Glomerular visceral epithelial cell (primary cell): ENCODE measurements at regions not wholly inside any gene's neighbourhood (a gene's known extent, or its start where the extent isn't known, plus 50 kb on each side); places are given as distances from the start of the nearest gene placed in this dataset.

Source experiments
- DNase-seq: peaks from one replicate; pipeline ENCODE4 v3.0.0-alpha.2; 2016; ENCODE audit errors: extremely low spot score

- DNase-seq = no peak
These were observed 97.8 kb upstream of the JAG1 start for GRCh38 chr20:10771435-10772140.

GRCh38 chr20:10774357-10774943 lies 100.7 kb upstream of the JAG1 start:
- DNase-seq = no peak

GRCh38 chr20:10777710-10778109 lies 103.9 kb upstream of the JAG1 start:
- DNase-seq = no peak

GRCh38 chr20:10779911-10780310 lies 106.1 kb upstream of the JAG1 start:
- DNase-seq = no peak

GRCh38 chr20:10780901-10781300 lies 107.1 kb upstream of the JAG1 start:
- DNase-seq = no peak

GRCh38 chr20:10781526-10781925 lies 107.7 kb upstream of the JAG1 start:
- DNase-seq = no peak

- DNase-seq = no peak
These were observed 110.1 kb upstream of the JAG1 start for GRCh38 chr20:10783707-10784553.

GRCh38 chr20:10784554-10785183 lies 110.9 kb upstream of the JAG1 start:
- no peak for DNase-seq

GRCh38 chr20:10786678-10787077 lies 112.9 kb upstream of the JAG1 start:
- DNase-seq = no peak

- no peak for DNase-seq
These were observed 114.3 kb upstream of the JAG1 start for GRCh38 chr20:10788055-10788454.

GRCh38 chr20:10788877-10789276 lies 115.1 kb upstream of the JAG1 start:
- DNase-seq = no peak

- DNase-seq = no peak
These were observed 115.6 kb upstream of the JAG1 start for GRCh38 chr20:10789386-10789785.

GRCh38 chr20:10790013-10790412 lies 116.2 kb upstream of the JAG1 start:
- DNase-seq = no peak

GRCh38 chr20:10792291-10792690 lies 118.5 kb upstream of the JAG1 start:
- no peak for DNase-seq

- no peak for DNase-seq
These were observed 120.0 kb upstream of the JAG1 start for GRCh38 chr20:10793766-10794165.

GRCh38 chr20:10794765-10795164 lies 121.0 kb upstream of the JAG1 start:
- no peak for DNase-seq

GRCh38 chr20:10795286-10796026 lies 121.7 kb upstream of the JAG1 start:
- no peak for DNase-seq

- DNase-seq = peak; percentile 81
These were observed 125.0 kb upstream of the JAG1 start for GRCh38 chr20:10798811-10799210.

GRCh38 chr20:10799735-10800134 lies 125.9 kb upstream of the JAG1 start:
- DNase-seq = no peak

- DNase-seq = no peak
These were observed 126.5 kb upstream of the JAG1 start for GRCh38 chr20:10800288-10800687.

- peak; percentile 56 for DNase-seq
These were observed 128.4 kb upstream of the JAG1 start for GRCh38 chr20:10802236-10802635.

- DNase-seq = no peak
These were observed 132.0 kb upstream of the JAG1 start for GRCh38 chr20:10805764-10806163.
